ENCODE measurements at regions not wholly inside any gene's neighbourhood (a gene's known extent, or its start where the extent isn't known, plus 50 kb on each side); places are given as distances from the start of the nearest gene placed in this dataset.
A peak's percentile ranks its signal among the peaks of the same experiment; 100 is the strongest.

GRCh38 chr17:77502626-77503292 lies 362.0 kb downstream of the SEC14L1 start:
- Mint-ChIP-seq H3K4me3 (no peak overlapping the region), H3K27ac (peak overlapping the region; percentile 41), H3K9me3 (no peaks in the 10 kb centered on the region), H3K36me3 (ENCODE audit: low read depth) (peaks cover 21% of the 10 kb centered on the region), H3K4me1 (ENCODE audit: low read depth) (no peaks in the 10 kb centered on the region), H3K27me3 (ENCODE audit: low read depth) (no peaks in the 10 kb centered on the region)
- CTCF ChIA-PET, result no interaction called here
- DNase-seq, result no peak
- intact Hi-C loops (cut with micrococcal nuclease), result no loop called here

- Mint-ChIP-seq H3K27ac (no peak overlapping the region), H3K9me3 (no peaks in the 10 kb centered on the region)
- no peak for DNase-seq
These were observed 362.5 kb downstream of the SEC14L1 start for GRCh38 chr17:77503293-77503655.

GRCh38 chr17:77503916-77504651 lies 363.3 kb downstream of the SEC14L1 start:
- Mint-ChIP-seq H3K27me3 (ENCODE audit: low read depth) (no peaks in the 10 kb centered on the region), H3K4me3 (no peak overlapping the region), H3K9me3 (no peaks in the 10 kb centered on the region), H3K4me1 (ENCODE audit: low read depth) (no peaks in the 10 kb centered on the region), H3K36me3 (ENCODE audit: low read depth) (peaks cover 20% of the 10 kb centered on the region), H3K27ac (no peak overlapping the region)
- CTCF ChIA-PET, result interaction anchor here (2.6 kb wide), 1 partner anchor 9 kb away, joined by 7 read pairs; no protein-coding TSS in a partner anchor
- DNase-seq, result no peak
- intact Hi-C loops (cut with micrococcal nuclease), result no loop called here

More at GRCh38 chr17:77503293-77503655, 362.5 kb downstream of the SEC14L1 start:
- CTCF ChIA-PET, result no interaction called here
- peaks cover 21% of the 10 kb centered on the region for H3K36me3 Mint-ChIP-seq (ENCODE audit: low read depth)
- no peaks in the 10 kb centered on the region for H3K27me3 Mint-ChIP-seq (ENCODE audit: low read depth)
- intact Hi-C loops (cut with micrococcal nuclease), result no loop called here
- H3K4me1 Mint-ChIP-seq (ENCODE audit: low read depth), result no peaks in the 10 kb centered on the region
- no peak overlapping the region for H3K4me3 Mint-ChIP-seq

GRCh38 chr17:77504652-77505155 lies 363.9 kb downstream of the SEC14L1 start:
- Mint-ChIP-seq H3K27me3 (ENCODE audit: low read depth) (no peaks in the 10 kb centered on the region), H3K4me1 (ENCODE audit: low read depth) (no peaks in the 10 kb centered on the region), H3K9me3 (no peaks in the 10 kb centered on the region), H3K27ac (no peak overlapping the region), H3K4me3 (no peak overlapping the region), H3K36me3 (ENCODE audit: low read depth) (peaks cover 14% of the 10 kb centered on the region)
- DNase-seq, result no peak
- CTCF ChIA-PET, result interaction anchor here (2.6 kb wide), 1 partner anchor 10 kb away, joined by 7 read pairs; no protein-coding TSS in a partner anchor
- intact Hi-C loops (cut with micrococcal nuclease), result no loop called here

DNA sequence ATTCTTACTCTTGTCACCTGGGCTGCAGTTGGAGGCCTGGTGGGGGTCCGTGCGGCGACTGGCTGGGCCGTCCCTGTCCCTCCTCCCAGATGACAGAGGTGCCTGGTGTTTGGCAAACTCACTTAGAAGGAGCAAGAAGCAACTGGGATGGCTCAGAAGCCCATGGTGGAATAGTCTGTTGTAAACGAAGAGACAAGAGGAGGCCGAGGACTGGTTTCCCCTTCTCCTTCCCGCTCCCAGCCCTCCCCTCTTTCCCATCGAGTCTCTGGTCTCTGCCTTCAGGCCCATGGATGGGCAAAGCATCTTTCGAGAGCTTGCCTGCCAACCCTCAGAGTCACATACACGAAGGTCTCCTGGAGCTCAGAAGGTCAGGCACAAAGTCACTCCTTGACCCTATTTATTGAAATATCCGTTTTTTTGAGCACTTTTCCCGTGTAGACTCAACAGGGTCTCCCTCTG lies 364.4 kb downstream of the SEC14L1 start:
- H3K4me3 Mint-ChIP-seq, result no peak overlapping the region
- H3K36me3 Mint-ChIP-seq (ENCODE audit: low read depth), result peaks cover 12% of the 10 kb centered on the region
- intact Hi-C loops (cut with micrococcal nuclease), result no loop called here
- CTCF ChIA-PET, result interaction anchor here (2.6 kb wide), 1 partner anchor 10 kb away, joined by 7 read pairs; no protein-coding TSS in a partner anchor
- no peaks in the 10 kb centered on the region for H3K4me1 Mint-ChIP-seq (ENCODE audit: low read depth)
- H3K27ac Mint-ChIP-seq, result no peak overlapping the region
- no peaks in the 10 kb centered on the region for H3K27me3 Mint-ChIP-seq (ENCODE audit: low read depth)
- H3K9me3 Mint-ChIP-seq, result no peaks in the 10 kb centered on the region
- DNase-seq, result no peak

DNA sequence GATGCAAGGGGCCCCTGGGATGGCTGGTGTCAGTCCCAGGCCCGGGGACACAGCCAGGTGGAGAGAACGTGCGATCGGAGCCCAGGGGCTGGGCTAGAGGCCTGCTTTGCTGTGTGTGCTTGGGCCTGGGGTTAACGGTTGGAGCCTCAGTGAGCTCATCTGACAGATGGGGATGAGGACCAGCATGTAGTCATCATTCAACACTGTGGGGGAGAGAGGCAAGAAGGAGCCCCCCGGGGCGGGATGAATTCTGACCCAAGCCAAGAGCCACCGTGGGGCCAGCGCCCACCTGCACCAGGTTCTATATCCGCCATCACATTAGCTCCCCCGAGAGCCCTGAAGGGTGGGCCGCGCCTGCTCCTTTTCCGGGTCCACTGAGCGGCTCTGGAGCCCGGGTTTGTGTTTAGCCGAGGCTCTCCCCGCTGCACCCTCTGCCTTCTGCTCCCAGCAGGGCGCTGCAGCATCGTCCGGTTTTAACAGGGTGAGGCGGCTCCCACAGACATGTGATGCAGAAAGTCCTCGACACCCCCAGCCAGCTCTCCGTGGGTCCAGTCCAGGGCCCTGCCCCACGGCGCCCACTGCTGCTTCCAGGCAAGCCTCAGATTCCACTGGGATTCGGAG lies 365.7 kb downstream of the SEC14L1 start:
- H3K4me3 Mint-ChIP-seq, result no peak overlapping the region
- CTCF ChIA-PET, result interaction anchor here (2.6 kb wide), 1 partner anchor 12 kb away, joined by 7 read pairs; no protein-coding TSS in a partner anchor
- H3K4me1 Mint-ChIP-seq (ENCODE audit: low read depth), result no peaks in the 10 kb centered on the region
- no peaks in the 10 kb centered on the region for H3K9me3 Mint-ChIP-seq
- no peaks in the 10 kb centered on the region for H3K27me3 Mint-ChIP-seq (ENCODE audit: low read depth)
- H3K27ac Mint-ChIP-seq, result no peak overlapping the region
- intact Hi-C loops (cut with micrococcal nuclease), result no loop called here
- DNase-seq, result no peak
- H3K36me3 Mint-ChIP-seq (ENCODE audit: low read depth), result peaks cover 7% of the 10 kb centered on the region

GRCh38 chr17:77507111-77507885 lies 366.5 kb downstream of the SEC14L1 start:
- no peak overlapping the region for H3K4me3 Mint-ChIP-seq
- intact Hi-C loops (cut with micrococcal nuclease), result no loop called here
- no peak overlapping the region for H3K27ac Mint-ChIP-seq
- peaks cover 2% of the 10 kb centered on the region for H3K36me3 Mint-ChIP-seq (ENCODE audit: low read depth)
- no peak for DNase-seq
- no peaks in the 10 kb centered on the region for H3K4me1 Mint-ChIP-seq (ENCODE audit: low read depth)
- CTCF ChIA-PET, result interaction anchor here (2.6 kb wide), 1 partner anchor 12 kb away, joined by 7 read pairs; no protein-coding TSS in a partner anchor
- peaks cover 3% of the 10 kb centered on the region for H3K9me3 Mint-ChIP-seq
- no peaks in the 10 kb centered on the region for H3K27me3 Mint-ChIP-seq (ENCODE audit: low read depth)

GRCh38 chr17:77508047-77508715 lies 367.4 kb downstream of the SEC14L1 start:
- no peaks in the 10 kb centered on the region for H3K4me1 Mint-ChIP-seq (ENCODE audit: low read depth)
- CTCF ChIA-PET, result no interaction called here
- no peak overlapping the region for H3K4me3 Mint-ChIP-seq
- H3K27me3 Mint-ChIP-seq (ENCODE audit: low read depth), result no peaks in the 10 kb centered on the region
- H3K36me3 Mint-ChIP-seq (ENCODE audit: low read depth), result no peaks in the 10 kb centered on the region
- peaks cover 3% of the 10 kb centered on the region for H3K9me3 Mint-ChIP-seq
- intact Hi-C loops (cut with micrococcal nuclease), result no loop called here
- DNase-seq, result no peak
- H3K27ac Mint-ChIP-seq, result no peak overlapping the region

DNA sequence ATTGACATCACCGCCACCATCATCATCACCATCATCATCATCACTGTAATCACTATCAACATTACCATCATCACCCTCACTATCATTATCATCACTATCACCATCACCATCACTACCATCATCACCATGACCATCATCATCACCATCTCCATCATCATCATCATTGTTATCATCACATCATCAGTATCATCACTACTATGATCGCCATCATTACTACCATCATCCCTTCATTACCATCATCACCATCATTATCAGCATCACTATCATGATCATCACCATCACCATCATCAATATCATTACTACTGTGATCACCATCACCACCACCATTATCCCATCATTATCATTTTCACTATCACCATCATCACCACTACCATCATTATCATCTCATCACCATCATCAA lies 368.3 kb downstream of the SEC14L1 start:
- Mint-ChIP-seq H3K27me3 (ENCODE audit: low read depth) (no peaks in the 10 kb centered on the region), H3K4me1 (ENCODE audit: low read depth) (no peaks in the 10 kb centered on the region), H3K9me3 (peaks cover 3% of the 10 kb centered on the region), H3K36me3 (ENCODE audit: low read depth) (no peaks in the 10 kb centered on the region), H3K27ac (no peak overlapping the region), H3K4me3 (no peak overlapping the region)
- CTCF ChIA-PET, result no interaction called here
- DNase-seq, result no peak
- intact Hi-C loops (cut with micrococcal nuclease), result no loop called here

DNA sequence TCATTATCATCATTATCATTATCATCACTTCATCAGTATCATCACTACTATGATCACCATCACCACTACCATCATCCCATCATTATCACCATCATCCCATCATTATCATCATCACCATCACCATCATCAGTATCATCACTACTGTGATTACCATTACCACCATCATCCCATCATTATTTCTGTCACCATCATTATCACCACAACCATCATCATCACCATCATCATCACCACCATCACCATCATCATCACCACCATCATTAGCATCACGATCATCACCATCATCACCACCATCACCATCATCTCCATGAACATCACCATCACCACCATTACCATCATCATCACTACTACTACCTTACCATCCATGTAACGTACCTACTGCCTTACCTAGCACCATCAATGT lies 368.8 kb downstream of the SEC14L1 start:
- intact Hi-C loops (cut with micrococcal nuclease), result no loop called here
- DNase-seq, result no peak
- no peaks in the 10 kb centered on the region for H3K36me3 Mint-ChIP-seq (ENCODE audit: low read depth)
- H3K9me3 Mint-ChIP-seq, result peaks cover 3% of the 10 kb centered on the region
- no peaks in the 10 kb centered on the region for H3K27me3 Mint-ChIP-seq (ENCODE audit: low read depth)
- no peaks in the 10 kb centered on the region for H3K4me1 Mint-ChIP-seq (ENCODE audit: low read depth)
- H3K27ac Mint-ChIP-seq, result no peak overlapping the region
- CTCF ChIA-PET, result no interaction called here
- no peak overlapping the region for H3K4me3 Mint-ChIP-seq

GRCh38 chr17:77510133-77510796 lies 369.5 kb downstream of the SEC14L1 start:
- Mint-ChIP-seq H3K27me3 (ENCODE audit: low read depth) (no peaks in the 10 kb centered on the region), H3K4me1 (ENCODE audit: low read depth) (no peaks in the 10 kb centered on the region), H3K27ac (no peak overlapping the region), H3K36me3 (ENCODE audit: low read depth) (no peaks in the 10 kb centered on the region), H3K4me3 (no peak overlapping the region), H3K9me3 (peaks cover 3% of the 10 kb centered on the region)
- CTCF ChIA-PET, result no interaction called here
- no peak for DNase-seq
- intact Hi-C loops (cut with micrococcal nuclease), result no loop called here

Data from activated naive CD4-positive, alpha-beta T cell treated with anti-CD3 and anti-CD28 coated beads for 36 hours (primary cell).